Mucosa of stomach (tissue), 1 donor: ENCODE measurements at regions not wholly inside any gene's neighbourhood (a gene's known extent, or its start where the extent isn't known, plus 50 kb on each side); places are given as distances from the start of the nearest gene placed in this dataset.
"Not testable (repeated sequence)": the region's sequence is repeated elsewhere in the genome, so short reads cannot be mapped to it uniquely, and the experiment has no call there.

Experiments
- H3K27me3 ChIP-seq: one replicate; pipeline ENCODE4 v1.7.0; 2013; ENCODE audit warnings: mild to moderate bottlenecking, low read length; ENCODE audit not compliant: control insufficient read depth, insufficient read depth
- H3K36me3 ChIP-seq: one replicate; pipeline ENCODE4 v1.7.0; 2013; ENCODE audit warnings: low read length; ENCODE audit not compliant: control insufficient read depth, insufficient read depth
- H3K4me1 ChIP-seq: one replicate; pipeline ENCODE4 v1.7.0; 2013; ENCODE audit warnings: mild to moderate bottlenecking, low read length; ENCODE audit not compliant: control insufficient read depth, insufficient read depth
- H3K4me3 ChIP-seq: one replicate; pipeline ENCODE4 v1.7.0; 2013; ENCODE audit warnings: low read length
- H3K9ac ChIP-seq: one replicate; pipeline ENCODE4 v1.7.0; 2013; ENCODE audit warnings: mild to moderate bottlenecking, low read length, moderate library complexity
- H3K9me3 ChIP-seq: one replicate; pipeline ENCODE4 v1.7.0; 2013; ENCODE audit warnings: mild to moderate bottlenecking, low read length, moderate library complexity; ENCODE audit not compliant: control insufficient read depth
- donor health status: Pancreatic carcinoma.

GRCh38 chr2:131856202-131856601 lies 305.6 kb downstream of the ANKRD30BL start:
- not testable (repeated sequence) for H3K9me3 ChIP-seq, H3K9ac ChIP-seq, H3K27me3 ChIP-seq, H3K4me1 ChIP-seq, H3K36me3 ChIP-seq, H3K4me3 ChIP-seq

GRCh38 chr2:131858197-131858596 lies 303.6 kb downstream of the ANKRD30BL start:
- H3K36me3 ChIP-seq, H3K4me3 ChIP-seq, H3K9me3 ChIP-seq, H3K27me3 ChIP-seq, H3K4me1 ChIP-seq, H3K9ac ChIP-seq: not testable (repeated sequence)
